Lung microvascular endothelial cell (primary cell): ENCODE measurements at regions not wholly inside any gene's neighbourhood (a gene's known extent, or its start where the extent isn't known, plus 50 kb on each side); places are given as distances from the start of the nearest gene placed in this dataset.

ENCODE experiments used
- DNase-seq, 2 donors: peaks; one replicate each; pipeline versions ENCODE4 v3.0.0 to v3.0.0-alpha.2; 2010; ENCODE audit warnings: low read depth in 2 of 2

DNA sequence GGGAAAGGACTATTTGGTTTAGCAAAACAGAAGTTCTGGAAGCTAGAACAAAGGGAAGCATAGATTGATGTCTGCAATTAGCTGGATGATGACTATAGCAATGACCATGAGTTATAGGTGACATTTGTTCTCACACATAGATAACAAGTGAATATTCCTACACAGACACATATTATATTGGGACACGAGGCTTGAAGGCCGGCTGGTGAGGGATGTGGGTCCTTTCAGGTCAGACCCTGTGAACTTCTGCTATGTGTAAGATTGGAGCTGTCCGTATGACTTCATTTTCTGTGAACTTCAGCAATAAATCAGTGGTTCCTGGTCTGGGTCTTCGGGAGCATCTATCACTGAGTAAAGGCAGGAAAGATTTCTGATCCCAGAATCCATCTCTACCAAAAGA is 253.6 kb upstream of the CFAP20DC start:
- DNase-seq = no peak

DNA sequence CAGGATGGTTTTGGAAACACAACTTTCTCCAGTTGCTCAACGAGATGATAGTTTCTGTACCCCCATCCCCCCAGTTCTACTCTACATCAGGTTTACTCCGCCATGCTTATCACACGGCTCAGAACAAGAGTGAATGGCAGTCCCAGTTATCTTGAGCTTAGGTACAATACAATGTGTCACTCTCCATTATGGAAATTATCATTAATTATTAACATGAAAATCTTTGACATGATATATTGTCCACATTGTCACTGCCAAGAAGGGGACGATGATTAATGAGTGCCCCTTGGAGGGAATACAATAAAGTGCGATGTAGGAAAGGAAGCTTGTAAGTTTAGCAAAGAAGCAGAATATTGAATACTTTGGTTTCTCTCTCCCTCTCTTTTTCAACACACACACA is 252.6 kb upstream of the CFAP20DC start:
- no peak for DNase-seq

- peak in 1 of 2 donors; percentile 29 for DNase-seq
These were observed 250.9 kb upstream of the CFAP20DC start for GRCh38 chr3:59300733-59301132.

DNA sequence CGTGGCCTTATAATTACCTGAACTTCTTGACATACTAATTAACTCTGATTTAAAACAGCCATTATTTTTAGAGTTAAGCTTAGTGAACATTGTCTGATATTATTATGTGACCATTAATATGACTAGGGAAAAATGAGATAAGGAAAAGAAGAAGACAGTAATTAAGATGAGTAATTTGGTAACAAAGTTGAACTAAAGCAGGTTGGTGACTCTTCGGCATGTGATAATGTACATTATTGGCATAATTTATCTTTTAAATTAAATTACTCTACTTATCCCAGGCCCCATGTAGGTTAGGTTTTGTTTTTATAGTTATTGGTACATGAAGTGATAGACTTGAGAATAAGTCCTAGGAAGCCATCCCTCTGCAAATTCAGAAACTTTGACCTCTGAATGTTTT is 249.7 kb upstream of the CFAP20DC start:
- no peak for DNase-seq

- no peak for DNase-seq
These were observed 240.5 kb upstream of the CFAP20DC start for GRCh38 chr3:59290358-59290757.

DNA sequence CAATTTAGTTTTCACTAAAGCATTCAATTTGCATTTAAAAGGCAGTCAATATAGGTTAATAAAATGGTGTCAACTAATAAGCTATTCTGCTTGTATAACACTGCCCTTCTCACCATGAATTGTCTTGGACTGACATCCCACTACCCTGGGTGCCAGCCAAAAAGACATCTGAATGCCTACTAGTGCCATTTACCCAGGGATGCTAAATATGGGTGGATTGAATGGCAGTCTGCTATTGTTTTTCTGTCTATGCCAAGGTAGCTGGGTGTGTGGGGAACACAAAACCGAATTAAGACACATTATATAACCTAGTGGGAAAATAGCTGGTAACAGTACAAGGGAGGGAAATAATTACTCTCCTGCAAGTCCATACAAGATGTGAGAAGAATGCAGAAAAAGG is 240.0 kb upstream of the CFAP20DC start:
- DNase-seq = no peak

GRCh38 chr3:59288951-59289350 is 239.1 kb upstream of the CFAP20DC start:
- DNase-seq = no peak

GRCh38 chr3:59286791-59287531 is 237.1 kb upstream of the CFAP20DC start:
- no peak for DNase-seq

GRCh38 chr3:59285560-59285959 is 235.7 kb upstream of the CFAP20DC start:
- no peak for DNase-seq

DNA sequence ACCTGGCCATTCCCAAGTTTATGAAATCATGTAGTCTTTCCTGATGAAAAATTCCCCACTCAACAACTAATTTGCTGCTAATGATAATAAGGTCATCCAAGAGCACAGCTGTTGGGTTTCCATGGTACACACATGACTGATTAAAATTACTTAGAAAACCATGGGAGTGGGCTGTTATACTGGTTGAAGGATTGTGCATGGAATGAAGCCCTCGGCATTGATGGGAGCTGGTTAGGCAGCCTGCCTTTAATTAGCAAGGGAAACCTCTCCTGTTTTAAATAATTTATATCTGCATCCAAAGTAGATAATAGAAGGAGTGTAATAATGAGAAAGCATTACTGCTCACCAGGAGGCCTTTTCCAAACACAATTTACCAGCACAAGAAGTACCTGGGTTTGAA is 235.1 kb upstream of the CFAP20DC start:
- DNase-seq = no peak

DNA sequence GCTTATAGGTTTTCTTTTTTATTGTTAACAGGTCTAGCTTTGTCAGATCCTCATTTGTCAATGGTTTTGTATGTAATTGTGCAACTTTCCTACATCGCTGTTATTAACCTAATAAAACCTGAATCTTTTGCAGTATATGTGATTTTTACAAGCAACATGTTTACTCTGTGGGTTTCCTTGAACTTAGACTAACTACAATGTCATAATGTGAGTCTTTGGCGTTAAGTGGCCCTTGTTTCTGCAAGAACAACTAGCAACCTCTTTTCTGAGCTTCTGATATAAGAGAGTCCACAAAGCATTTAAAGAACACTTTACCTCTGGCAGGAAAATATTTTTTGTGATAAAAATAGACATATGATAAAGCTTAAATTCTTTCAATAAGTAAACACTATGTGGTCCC is 230.3 kb upstream of the CFAP20DC start:
- no peak for DNase-seq

- DNase-seq = no peak
These were observed 228.0 kb upstream of the CFAP20DC start for GRCh38 chr3:59277816-59278215.

DNA sequence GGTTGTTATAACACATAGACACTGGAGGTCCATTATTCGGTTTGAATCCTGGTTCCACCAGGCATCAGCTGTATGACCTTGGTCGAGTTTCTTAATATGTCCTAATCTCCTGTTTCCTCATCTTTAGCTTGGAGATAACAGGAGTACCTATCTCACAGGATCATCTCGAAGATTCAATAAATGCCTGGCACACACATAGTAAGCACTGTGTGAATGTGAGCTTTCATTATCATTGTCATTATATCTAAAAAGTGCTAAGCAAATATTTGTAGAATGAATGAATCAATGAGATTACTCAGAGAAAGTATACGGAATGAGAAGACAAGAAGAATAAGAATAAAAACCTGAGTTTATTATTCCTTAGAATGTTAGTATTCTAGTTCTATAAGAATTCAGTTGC is 227.4 kb upstream of the CFAP20DC start:
- no peak for DNase-seq

GRCh38 chr3:59273976-59274375 is 224.2 kb upstream of the CFAP20DC start:
- DNase-seq = no peak

GRCh38 chr3:59271971-59272370 is 222.1 kb upstream of the CFAP20DC start:
- no peak for DNase-seq

DNA sequence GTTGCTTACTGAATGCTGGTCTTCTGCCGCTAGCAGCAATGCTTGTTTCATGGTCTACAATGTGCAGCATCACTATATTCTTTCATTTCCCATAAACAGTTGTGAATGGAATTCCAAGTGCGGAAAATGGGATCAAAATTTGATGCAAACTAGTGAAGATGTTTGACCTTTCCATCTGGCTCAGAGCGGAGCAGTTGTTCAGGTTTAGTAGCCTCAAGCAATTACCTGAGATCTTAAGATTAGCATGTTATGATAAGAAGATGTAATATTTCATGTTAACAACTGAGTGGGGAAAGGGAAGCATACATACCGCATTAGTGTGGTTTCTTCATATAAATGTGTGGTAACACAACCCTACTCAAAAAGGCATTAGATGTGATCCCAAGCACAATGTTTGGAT is 221.1 kb upstream of the CFAP20DC start:
- no peak for DNase-seq

DNA sequence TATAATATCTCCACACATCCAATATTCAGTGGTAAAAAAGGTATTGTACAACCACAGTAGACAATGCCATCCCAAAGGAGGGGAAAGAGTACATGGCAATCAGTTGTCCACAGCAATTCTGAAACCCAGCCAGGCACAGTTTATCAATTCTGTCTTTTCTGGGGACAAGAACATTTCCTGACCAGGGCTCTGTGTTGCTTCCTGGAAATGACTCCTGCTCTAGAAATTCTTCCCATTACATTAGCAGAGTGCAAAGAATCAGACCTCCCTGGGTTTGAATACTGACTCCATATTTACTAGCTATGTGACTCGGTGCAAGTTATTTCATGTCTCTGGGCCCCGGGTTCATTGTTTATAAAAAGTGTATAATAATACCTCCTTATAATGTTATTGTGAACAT is 220.4 kb upstream of the CFAP20DC start:
- DNase-seq = no peak

GRCh38 chr3:59268170-59268569 is 218.3 kb upstream of the CFAP20DC start:
- peak in 1 of 2 donors; percentile 15 for DNase-seq

GRCh38 chr3:59267021-59267420 is 217.2 kb upstream of the CFAP20DC start:
- no peak for DNase-seq

- DNase-seq = no peak
These were observed 216.7 kb upstream of the CFAP20DC start for GRCh38 chr3:59266551-59266950.

GRCh38 chr3:59265566-59265965 is 215.7 kb upstream of the CFAP20DC start:
- DNase-seq = no peak

- no peak for DNase-seq
These were observed 214.5 kb upstream of the CFAP20DC start for GRCh38 chr3:59264366-59264765.

DNA sequence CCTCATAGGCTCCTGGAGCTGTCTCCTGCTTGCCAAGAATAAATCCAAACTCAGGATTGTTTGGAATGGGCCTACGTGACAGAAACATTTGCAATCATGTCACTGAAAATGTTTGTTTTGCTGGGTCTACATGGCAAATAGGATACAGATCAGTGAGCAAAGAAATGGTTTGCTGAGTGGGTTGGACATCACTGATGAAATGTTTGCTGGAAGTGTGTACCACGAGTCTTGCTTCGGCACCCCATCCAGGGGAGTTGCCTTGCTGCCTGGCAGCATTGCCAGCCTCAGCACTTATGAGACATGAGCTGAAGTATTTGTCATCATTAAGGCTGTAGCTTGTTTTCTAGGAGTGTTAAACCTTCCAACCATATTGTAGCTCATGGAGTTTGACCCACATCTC is 213.3 kb upstream of the CFAP20DC start:
- no peak for DNase-seq

DNA sequence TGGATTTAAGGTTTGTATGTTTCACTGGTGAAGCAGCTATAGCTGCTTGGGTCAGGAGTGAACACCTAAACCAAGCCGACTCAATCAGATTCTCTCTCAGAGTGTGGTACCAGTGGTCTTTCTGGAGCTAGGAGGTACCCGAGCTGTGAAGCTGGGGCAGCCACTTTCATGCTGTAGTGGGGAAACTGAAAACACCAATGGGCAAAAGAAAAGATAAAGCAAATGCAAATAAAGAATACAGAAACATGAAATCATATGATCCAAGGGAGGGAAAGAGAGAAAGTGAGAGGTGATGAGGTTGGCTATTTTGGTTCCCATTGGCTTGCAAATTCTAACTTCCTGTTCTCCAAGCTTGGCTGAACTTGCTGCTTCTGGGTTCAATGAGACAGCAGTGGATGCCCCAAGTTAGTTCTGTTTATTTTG is 212.3 kb upstream of the CFAP20DC start:
- no peak for DNase-seq
